HAP-1 (cell line): ENCODE measurements at regions not wholly inside any gene's neighbourhood (a gene's known extent, or its start where the extent isn't known, plus 50 kb on each side); places are given as distances from the start of the nearest gene placed in this dataset.
"Not testable (repeated sequence)": the region's sequence is repeated elsewhere in the genome, so short reads cannot be mapped to it uniquely, and the experiment has no call there.

Source experiments
- DNase-seq, 2 experiments: peaks; one replicate each; pipeline ENCODE4 v3.0.0-alpha.2; 2016 to 2020; ENCODE audit warnings: low spot score in 2 of 2
- H3K27me3 ChIP-seq: fragments of 250-450 bp; sonication (Bioruptor Pico); 2 replicates; pipeline ENCODE4 v1.5.1; 2020; ENCODE audit warnings: low read depth, mild to moderate bottlenecking, moderate library complexity
- H3K36me3 ChIP-seq: fragments of 250-450 bp; sonication (Bioruptor Pico); replicated peaks from 2 replicates; pipeline ENCODE4 v1.5.1; 2020; ENCODE audit warnings: mild to moderate bottlenecking
- H3K4me1 ChIP-seq: fragments of 250-450 bp; sonication (Bioruptor Pico); 2 replicates; pipeline ENCODE4 v1.5.1; 2020; ENCODE audit warnings: mild to moderate bottlenecking
- H3K4me3 ChIP-seq: fragments of 250-450 bp; sonication (Bioruptor Pico); 2 replicates; pipeline ENCODE4 v1.5.1; 2020; ENCODE audit warnings: mild to moderate bottlenecking, moderate library complexity
- H3K9me3 ChIP-seq: fragments of 250-450 bp; sonication (Bioruptor Pico); 2 replicates; pipeline ENCODE4 v1.5.1; 2020; ENCODE audit warnings: mild to moderate bottlenecking, moderate library complexity
- in situ Hi-C: fragments of 300-500 bp; cut with MboI; formaldehyde crosslinking; loops from 3 replicates; pipeline ENCODE4 v1.14.3; 2020; ENCODE audit warnings: low sequenced_read_pairs, inconsistent platforms, mixed read lengths

- DNase-seq, in situ Hi-C loops, H3K4me3 ChIP-seq, H3K36me3 ChIP-seq, H3K27me3 ChIP-seq, H3K4me1 ChIP-seq: not testable (repeated sequence)
- peaks cover 16% of the 10 kb centered on the region for H3K9me3 ChIP-seq
Observed at GRCh38 chrX:40861952-40862554, 126.7 kb upstream of the MED14 start.

- in situ Hi-C loops, H3K36me3 ChIP-seq, H3K27me3 ChIP-seq, H3K4me3 ChIP-seq, H3K4me1 ChIP-seq, DNase-seq: not testable (repeated sequence)
- peaks cover 18% of the 10 kb centered on the region for H3K9me3 ChIP-seq
Observed at GRCh38 chrX:40863260-40863659, 127.9 kb upstream of the MED14 start.

- H3K27me3 ChIP-seq, result no peaks in the 10 kb centered on the region
- H3K4me1 ChIP-seq, result peaks cover 2% of the 10 kb centered on the region; the same call in 1 of the 2 replicates
- in situ Hi-C loops, result no loop called here
- no peak overlapping the region for H3K4me3 ChIP-seq
- DNase-seq, result no peak
- H3K9me3 ChIP-seq, result peaks cover 18% of the 10 kb centered on the region
- H3K36me3 ChIP-seq, result no peaks in the 10 kb centered on the region
Observed at GRCh38 chrX:40863671-40864070, 128.3 kb upstream of the MED14 start.

GRCh38 chrX:40864972-40865371 is 129.6 kb upstream of the MED14 start:
- no peak for DNase-seq
- in situ Hi-C loops, result no loop called here
- no peak overlapping the region for H3K4me3 ChIP-seq
- H3K36me3 ChIP-seq, result no peaks in the 10 kb centered on the region
- H3K27me3 ChIP-seq, result no peaks in the 10 kb centered on the region
- peaks cover 2% of the 10 kb centered on the region; the same call in 1 of the 2 replicates for H3K4me1 ChIP-seq
- H3K9me3 ChIP-seq, result peaks cover 15% of the 10 kb centered on the region

- DNase-seq, result no peak
- no peaks in the 10 kb centered on the region for H3K36me3 ChIP-seq
- peaks cover 8% of the 10 kb centered on the region for H3K9me3 ChIP-seq
- H3K4me1 ChIP-seq, result peaks cover 2% of the 10 kb centered on the region; the same call in 1 of the 2 replicates
- in situ Hi-C loops, result no loop called here
- H3K4me3 ChIP-seq, result no peak overlapping the region
- no peaks in the 10 kb centered on the region for H3K27me3 ChIP-seq
Observed at GRCh38 chrX:40866893-40867292, 131.6 kb upstream of the MED14 start.

- no peaks in the 10 kb centered on the region for H3K27me3 ChIP-seq
- no peak for DNase-seq
- peaks cover 8% of the 10 kb centered on the region for H3K9me3 ChIP-seq
- no peaks in the 10 kb centered on the region for H3K36me3 ChIP-seq
- no peak overlapping the region for H3K4me3 ChIP-seq
- peaks cover 2% of the 10 kb centered on the region; the same call in 1 of the 2 replicates for H3K4me1 ChIP-seq
- in situ Hi-C loops, result no loop called here
Observed at GRCh38 chrX:40867352-40867751, 132.0 kb upstream of the MED14 start.

GRCh38 chrX:40868868-40869267 is 133.5 kb upstream of the MED14 start:
- Histone ChIP-seq H3K4me1 (peaks cover 2% of the 10 kb centered on the region; the same call in 1 of the 2 replicates), H3K9me3 (peaks cover 8% of the 10 kb centered on the region), H3K4me3 (no peak overlapping the region), H3K27me3 (no peaks in the 10 kb centered on the region), H3K36me3 (no peaks in the 10 kb centered on the region)
- in situ Hi-C loops, result no loop called here
- no peak for DNase-seq

- in situ Hi-C loops, result not testable (repeated sequence)
Observed at GRCh38 chrX:40870982-40871381, 135.6 kb upstream of the MED14 start.

GRCh38 chrX:40871385-40872082 is 136.2 kb upstream of the MED14 start:
- Histone ChIP-seq H3K27me3 (no peaks in the 10 kb centered on the region), H3K4me3 (no peak overlapping the region), H3K9me3 (0 out of 2 replicates have a peak, but pooled peaks cover 2% of the 10 kb centered on the region), H3K36me3 (no peaks in the 10 kb centered on the region), H3K4me1 (peaks cover 2% of the 10 kb centered on the region; the same call in 1 of the 2 replicates)
- in situ Hi-C loops, result no loop called here
- no peak for DNase-seq

More at GRCh38 chrX:40870982-40871381, 135.6 kb upstream of the MED14 start:
- not testable (repeated sequence) for DNase-seq, H3K36me3 ChIP-seq, H3K4me1 ChIP-seq, H3K9me3 ChIP-seq, H3K27me3 ChIP-seq, H3K4me3 ChIP-seq

GRCh38 chrX:40872351-40872750 is 137.0 kb upstream of the MED14 start:
- 0 out of 2 replicates have a peak, but pooled peaks cover 2% of the 10 kb centered on the region for H3K9me3 ChIP-seq
- no peaks in the 10 kb centered on the region for H3K36me3 ChIP-seq
- H3K4me3 ChIP-seq, result no peak overlapping the region
- in situ Hi-C loops, result no loop called here
- H3K27me3 ChIP-seq, result no peaks in the 10 kb centered on the region
- peaks cover 2% of the 10 kb centered on the region; the same call in 1 of the 2 replicates for H3K4me1 ChIP-seq
- no peak for DNase-seq

- Histone ChIP-seq H3K4me3 (no peak overlapping the region), H3K4me1 (peaks cover 27% of the 10 kb centered on the region), H3K9me3 (no peaks in the 10 kb centered on the region), H3K36me3 (no peaks in the 10 kb centered on the region), H3K27me3 (no peaks in the 10 kb centered on the region)
- no peak for DNase-seq
- in situ Hi-C loops, result no loop called here
Observed at GRCh38 chrX:40875476-40875875, 140.1 kb upstream of the MED14 start.

- in situ Hi-C loops, result no loop called here
Observed at GRCh38 chrX:40877887-40878286, 142.5 kb upstream of the MED14 start.

GRCh38 chrX:40878766-40879165 is 143.4 kb upstream of the MED14 start:
- in situ Hi-C loops, result no loop called here
- no peaks in the 10 kb centered on the region for H3K36me3 ChIP-seq
- peaks cover 28% of the 10 kb centered on the region for H3K4me1 ChIP-seq
- H3K9me3 ChIP-seq, result no peaks in the 10 kb centered on the region
- H3K27me3 ChIP-seq, result no peaks in the 10 kb centered on the region
- peak; percentile 49 to 98 for DNase-seq
- H3K4me3 ChIP-seq, result no peak overlapping the region

More at GRCh38 chrX:40877887-40878286, 142.5 kb upstream of the MED14 start:
- Histone ChIP-seq H3K4me3 (no peak overlapping the region), H3K9me3 (no peaks in the 10 kb centered on the region), H3K4me1 (peaks cover 28% of the 10 kb centered on the region), H3K36me3 (no peaks in the 10 kb centered on the region), H3K27me3 (no peaks in the 10 kb centered on the region)
- peak; percentile 26 to 55 for DNase-seq

GRCh38 chrX:40879172-40879571 is 143.8 kb upstream of the MED14 start:
- H3K36me3 ChIP-seq, result not testable (repeated sequence)

More at GRCh38 chrX:40879172-40879571, 143.8 kb upstream of the MED14 start:
- H3K4me1 ChIP-seq, result peaks cover 28% of the 10 kb centered on the region
- in situ Hi-C loops, H3K4me3 ChIP-seq, H3K27me3 ChIP-seq, H3K9me3 ChIP-seq: not testable (repeated sequence)
- peak in 1 of 2 experiments; percentile 53 for DNase-seq
